ENCODE measurements at regions not wholly inside any gene's neighbourhood (a gene's known extent, or its start where the extent isn't known, plus 50 kb on each side); places are given as distances from the start of the nearest gene placed in this dataset.

GRCh38 chr10:21208666-21209316, 311.7 kb upstream of the NEBL start:
- Mint-ChIP-seq H3K4me3 (no peak overlapping the region), H3K27me3 (ENCODE audit: insufficient read depth) (no peaks in the 10 kb centered on the region; the same call in 1 of the 2 replicates)

DNA sequence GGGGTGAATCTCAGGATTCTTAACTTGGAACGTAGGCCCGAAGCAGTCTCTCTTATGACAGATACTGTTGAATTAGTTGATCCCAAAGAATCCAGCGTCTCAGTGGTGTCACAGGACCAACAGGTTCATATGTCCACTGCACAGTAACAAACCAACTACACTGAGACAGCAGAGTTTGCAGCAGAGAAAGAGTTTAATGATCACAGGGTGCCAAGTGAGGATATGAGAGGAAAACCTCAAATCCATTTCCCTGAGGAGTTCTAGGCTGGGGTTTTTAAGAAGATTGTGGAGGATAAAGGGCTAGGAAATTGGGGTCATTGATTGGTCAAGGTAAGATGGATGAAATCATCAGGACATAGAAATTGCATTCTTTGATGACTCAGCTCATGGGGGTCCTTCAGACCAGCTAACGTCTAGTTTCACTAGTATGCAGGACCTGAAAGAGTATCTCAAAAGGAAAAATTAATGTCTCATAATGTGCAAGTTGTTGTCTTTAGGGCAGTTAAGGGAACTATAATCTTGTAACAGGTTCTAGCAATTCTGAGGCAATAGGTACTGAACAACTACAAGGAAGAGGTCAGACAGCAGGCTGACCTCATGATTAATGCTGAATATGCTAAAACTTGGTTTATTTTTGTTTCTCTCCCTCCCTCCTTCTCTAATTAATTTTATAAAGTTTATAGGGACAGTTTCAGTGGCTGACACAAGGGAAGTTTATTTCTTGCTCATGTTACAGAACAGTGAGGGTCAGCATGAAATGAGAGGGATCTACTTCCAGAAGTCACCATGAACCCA, 310.9 kb upstream of the NEBL start:
- no peaks in the 10 kb centered on the region for H3K36me3 Mint-ChIP-seq (ENCODE audit: low read depth)
- H3K4me1 Mint-ChIP-seq (ENCODE audit: low read depth), result no peaks in the 10 kb centered on the region
- H3K27ac Mint-ChIP-seq, result no peak overlapping the region
- no peak overlapping the region for H3K4me3 Mint-ChIP-seq
- no peak for DNase-seq
- no peaks in the 10 kb centered on the region; the same call in 1 of the 2 replicates for H3K9me3 Mint-ChIP-seq
- no peak for TF ChIP-seq CTCF (IDR thresholded peaks at IDR 0.05)
- no peaks in the 10 kb centered on the region; the same call in none of the 2 replicates for H3K27me3 Mint-ChIP-seq (ENCODE audit: insufficient read depth)

More at GRCh38 chr10:21208666-21209316, 311.7 kb upstream of the NEBL start:
- no peak for DNase-seq
- no peaks in the 10 kb centered on the region for H3K36me3 Mint-ChIP-seq (ENCODE audit: low read depth)
- no peak overlapping the region for H3K27ac Mint-ChIP-seq
- no peaks in the 10 kb centered on the region for H3K4me1 Mint-ChIP-seq (ENCODE audit: low read depth)
- no peaks in the 10 kb centered on the region; the same call in 1 of the 2 replicates for H3K9me3 Mint-ChIP-seq
- no peak for TF ChIP-seq CTCF (IDR thresholded peaks at IDR 0.05)

DNA sequence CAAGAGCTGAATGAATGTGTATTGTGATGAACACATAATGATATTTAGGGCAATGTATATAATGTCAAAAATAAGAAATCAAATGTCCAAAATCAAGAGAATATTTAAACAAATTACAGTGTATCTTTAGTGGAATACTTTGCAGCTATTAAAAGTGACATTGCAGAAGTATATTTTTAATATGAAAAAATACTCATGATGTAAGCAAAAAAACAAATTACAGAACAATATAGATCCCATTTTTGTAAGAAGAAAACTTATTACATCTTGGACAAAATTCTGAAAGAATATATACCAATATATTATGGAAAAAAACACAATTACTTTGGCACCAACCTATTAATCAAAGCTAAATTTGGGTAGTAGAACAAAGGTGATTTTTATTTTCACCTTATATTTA, 308.2 kb upstream of the NEBL start:
- no peak for TF ChIP-seq CTCF (IDR thresholded peaks at IDR 0.05)

GRCh38 chr10:21203473-21204107, 306.5 kb upstream of the NEBL start:
- TF ChIP-seq CTCF (IDR thresholded peaks at IDR 0.05), result no peak
- peaks cover 2% of the 10 kb centered on the region for H3K9me3 Mint-ChIP-seq
- no peak for DNase-seq
- H3K27me3 Mint-ChIP-seq (ENCODE audit: insufficient read depth), result no peaks in the 10 kb centered on the region; the same call in none of the 2 replicates
- no peaks in the 10 kb centered on the region for H3K36me3 Mint-ChIP-seq (ENCODE audit: low read depth)
- no peak overlapping the region; the same call in 1 of the 2 replicates for H3K4me3 Mint-ChIP-seq
- no peak overlapping the region for H3K27ac Mint-ChIP-seq
- H3K4me1 Mint-ChIP-seq (ENCODE audit: low read depth), result no peaks in the 10 kb centered on the region

More for the DNA sequence above, 308.2 kb upstream of the NEBL start:
- Mint-ChIP-seq H3K27ac (no peak overlapping the region), H3K4me1 (ENCODE audit: low read depth) (no peaks in the 10 kb centered on the region), H3K36me3 (ENCODE audit: low read depth) (no peaks in the 10 kb centered on the region), H3K9me3 (no peaks in the 10 kb centered on the region; the same call in 1 of the 2 replicates), H3K27me3 (ENCODE audit: insufficient read depth) (no peaks in the 10 kb centered on the region; the same call in none of the 2 replicates), H3K4me3 (no peak overlapping the region)
- no peak for DNase-seq

DNA sequence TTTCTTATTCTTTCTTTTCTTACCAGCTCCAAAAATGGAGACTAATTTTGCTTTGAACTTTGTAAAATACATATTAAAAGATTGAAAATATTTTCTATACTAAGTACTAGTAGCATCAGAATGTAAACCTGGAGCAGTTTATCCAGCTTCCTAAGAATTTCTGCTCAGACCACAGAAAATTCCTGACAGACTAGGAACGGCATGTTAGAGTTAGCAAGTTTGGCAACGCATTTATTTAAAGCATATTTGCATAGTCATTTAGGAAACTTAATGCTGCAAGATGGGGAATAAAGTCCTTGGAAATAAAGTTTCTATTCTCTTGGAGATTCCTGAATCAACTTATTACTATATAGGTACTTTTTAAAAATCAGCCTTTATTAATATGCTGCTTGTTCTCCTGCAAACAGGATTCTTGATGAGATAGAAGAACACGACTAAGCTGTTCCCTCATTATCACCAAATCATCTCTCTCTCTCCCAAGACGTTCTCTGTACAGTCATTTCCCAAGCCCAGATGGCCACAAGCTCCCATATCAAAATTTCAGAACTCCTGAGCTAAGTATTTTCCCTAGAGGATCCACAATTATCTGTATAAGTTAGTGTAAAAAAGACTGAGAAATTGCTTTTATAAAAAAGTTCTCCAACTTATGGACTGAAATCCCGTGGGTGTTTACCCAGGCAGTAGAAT, 305.8 kb upstream of the NEBL start:
- no peak for TF ChIP-seq CTCF (IDR thresholded peaks at IDR 0.05)
- Mint-ChIP-seq H3K4me1 (ENCODE audit: low read depth) (no peaks in the 10 kb centered on the region), H3K27me3 (ENCODE audit: insufficient read depth) (no peaks in the 10 kb centered on the region; the same call in none of the 2 replicates), H3K36me3 (ENCODE audit: low read depth) (peaks cover 5% of the 10 kb centered on the region; the same call in 1 of the 2 replicates), H3K27ac (no peak overlapping the region), H3K4me3 (no peak overlapping the region), H3K9me3 (peaks cover 8% of the 10 kb centered on the region)
- no peak for DNase-seq

Data from HFFc6 (cell line).